WTC11 (cell line): ENCODE measurements at regions not wholly inside any gene's neighbourhood (a gene's known extent, or its start where the extent isn't known, plus 50 kb on each side); places are given as distances from the start of the nearest gene placed in this dataset.
"Not testable (repeated sequence)": the region's sequence is repeated elsewhere in the genome, so short reads cannot be mapped to it uniquely, and the experiment has no call there.

ENCODE experiments used
- ATF1 ChIP-seq: sonication (generic); formaldehyde crosslinking; IDR thresholded peaks from 2 replicates; pipeline ENCODE4 v1.8.1; 2023; ENCODE audit warnings: mild to moderate bottlenecking, moderate library complexity, missing genetic modification reagents
- E2F1 ChIP-seq: sonication (generic); formaldehyde crosslinking; IDR thresholded peaks from 2 replicates; pipeline ENCODE4 v1.8.0; 2022; ENCODE audit warnings: mild to moderate bottlenecking, missing genetic modification reagents
- FOXK1 ChIP-seq: sonication (generic); formaldehyde crosslinking; IDR thresholded peaks from 2 replicates; pipeline ENCODE4 v1.8.0; 2022; ENCODE audit warnings: mild to moderate bottlenecking, moderate library complexity, missing genetic modification reagents
- JUN ChIP-seq: sonication (generic); formaldehyde crosslinking; IDR thresholded peaks from 2 replicates; pipeline ENCODE4 v1.8.0; 2023; ENCODE audit warnings: mild to moderate bottlenecking, missing genetic modification reagents
- MXD4 ChIP-seq: fragments of 250-450 bp; sonication (Bioruptor Pico); IDR thresholded peaks from 2 replicates; pipeline ENCODE4 v1.8.0; 2021; ENCODE audit warnings: mild to moderate bottlenecking, moderate library complexity, borderline replicate concordance
- SMAD3 ChIP-seq: sonication (generic); formaldehyde crosslinking; IDR thresholded peaks from 2 replicates; pipeline ENCODE4 v1.8.0; 2022; ENCODE audit warnings: missing genetic modification reagents, mild to moderate bottlenecking, borderline replicate concordance
- SP1 ChIP-seq: sonication (generic); formaldehyde crosslinking; conservative IDR thresholded peaks from 2 replicates; pipeline ENCODE4 v1.8.1; 2022; ENCODE audit warnings: missing genetic modification reagents
- TEAD4 ChIP-seq: sonication (generic); formaldehyde crosslinking; IDR thresholded peaks from 2 replicates; pipeline ENCODE4 v1.8.0; 2022; ENCODE audit warnings: mild to moderate bottlenecking, missing genetic modification reagents
- USF2 ChIP-seq: sonication (generic); formaldehyde crosslinking; IDR thresholded peaks from 2 replicates; pipeline ENCODE4 v1.8.1; 2023; ENCODE audit warnings: mild to moderate bottlenecking, missing genetic modification reagents, moderate library complexity
- TF ChIP-seq, protein P1 (sequence below): fragments of 200-600 bp; IDR thresholded peaks from 2 replicates; pipeline ENCODE4 v1.8.0; 2022; ENCODE audit warnings: antibody characterized with exemption
- TF ChIP-seq, protein P2 (sequence below): sonication (generic); formaldehyde crosslinking; IDR thresholded peaks from 2 replicates; pipeline ENCODE4 v1.8.0; 2022; ENCODE audit warnings: missing genetic modification reagents
- TF ChIP-seq, protein P3 (sequence below): sonication (generic); formaldehyde crosslinking; IDR thresholded peaks from 2 replicates; pipeline ENCODE4 v1.8.1; 2022; ENCODE audit warnings: low read depth, missing genetic modification reagents, borderline replicate concordance
- TF ChIP-seq, protein P4 (sequence below): sonication (generic); formaldehyde crosslinking; IDR thresholded peaks from 2 replicates; pipeline ENCODE4 v1.8.0; 2022; ENCODE audit warnings: mild to moderate bottlenecking, missing genetic modification reagents
- TF ChIP-seq, protein P5 (sequence below): sonication (generic); formaldehyde crosslinking; IDR thresholded peaks from 2 replicates; pipeline ENCODE4 v1.8.1; 2023; ENCODE audit warnings: mild to moderate bottlenecking, moderate library complexity, missing genetic modification reagents

GRCh38 chr9:75459311-75459710 is 371.0 kb downstream of the OSTF1 start:
- TF ChIP-seq SP1 (CRISPR knock-in tag); TEAD4; USF2 (CRISPR knock-in tag); E2F1 (CRISPR knock-in tag); MXD4 (CRISPR knock-in tag); FOXK1 (CRISPR knock-in tag); JUN (CRISPR knock-in tag); SMAD3 (CRISPR knock-in tag); ATF1 (CRISPR knock-in tag): not testable (repeated sequence)
- TF ChIP-seq, protein P1, sequence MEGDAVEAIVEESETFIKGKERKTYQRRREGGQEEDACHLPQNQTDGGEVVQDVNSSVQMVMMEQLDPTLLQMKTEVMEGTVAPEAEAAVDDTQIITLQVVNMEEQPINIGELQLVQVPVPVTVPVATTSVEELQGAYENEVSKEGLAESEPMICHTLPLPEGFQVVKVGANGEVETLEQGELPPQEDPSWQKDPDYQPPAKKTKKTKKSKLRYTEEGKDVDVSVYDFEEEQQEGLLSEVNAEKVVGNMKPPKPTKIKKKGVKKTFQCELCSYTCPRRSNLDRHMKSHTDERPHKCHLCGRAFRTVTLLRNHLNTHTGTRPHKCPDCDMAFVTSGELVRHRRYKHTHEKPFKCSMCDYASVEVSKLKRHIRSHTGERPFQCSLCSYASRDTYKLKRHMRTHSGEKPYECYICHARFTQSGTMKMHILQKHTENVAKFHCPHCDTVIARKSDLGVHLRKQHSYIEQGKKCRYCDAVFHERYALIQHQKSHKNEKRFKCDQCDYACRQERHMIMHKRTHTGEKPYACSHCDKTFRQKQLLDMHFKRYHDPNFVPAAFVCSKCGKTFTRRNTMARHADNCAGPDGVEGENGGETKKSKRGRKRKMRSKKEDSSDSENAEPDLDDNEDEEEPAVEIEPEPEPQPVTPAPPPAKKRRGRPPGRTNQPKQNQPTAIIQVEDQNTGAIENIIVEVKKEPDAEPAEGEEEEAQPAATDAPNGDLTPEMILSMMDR: not testable (repeated sequence)
- TF ChIP-seq, protein P2, sequence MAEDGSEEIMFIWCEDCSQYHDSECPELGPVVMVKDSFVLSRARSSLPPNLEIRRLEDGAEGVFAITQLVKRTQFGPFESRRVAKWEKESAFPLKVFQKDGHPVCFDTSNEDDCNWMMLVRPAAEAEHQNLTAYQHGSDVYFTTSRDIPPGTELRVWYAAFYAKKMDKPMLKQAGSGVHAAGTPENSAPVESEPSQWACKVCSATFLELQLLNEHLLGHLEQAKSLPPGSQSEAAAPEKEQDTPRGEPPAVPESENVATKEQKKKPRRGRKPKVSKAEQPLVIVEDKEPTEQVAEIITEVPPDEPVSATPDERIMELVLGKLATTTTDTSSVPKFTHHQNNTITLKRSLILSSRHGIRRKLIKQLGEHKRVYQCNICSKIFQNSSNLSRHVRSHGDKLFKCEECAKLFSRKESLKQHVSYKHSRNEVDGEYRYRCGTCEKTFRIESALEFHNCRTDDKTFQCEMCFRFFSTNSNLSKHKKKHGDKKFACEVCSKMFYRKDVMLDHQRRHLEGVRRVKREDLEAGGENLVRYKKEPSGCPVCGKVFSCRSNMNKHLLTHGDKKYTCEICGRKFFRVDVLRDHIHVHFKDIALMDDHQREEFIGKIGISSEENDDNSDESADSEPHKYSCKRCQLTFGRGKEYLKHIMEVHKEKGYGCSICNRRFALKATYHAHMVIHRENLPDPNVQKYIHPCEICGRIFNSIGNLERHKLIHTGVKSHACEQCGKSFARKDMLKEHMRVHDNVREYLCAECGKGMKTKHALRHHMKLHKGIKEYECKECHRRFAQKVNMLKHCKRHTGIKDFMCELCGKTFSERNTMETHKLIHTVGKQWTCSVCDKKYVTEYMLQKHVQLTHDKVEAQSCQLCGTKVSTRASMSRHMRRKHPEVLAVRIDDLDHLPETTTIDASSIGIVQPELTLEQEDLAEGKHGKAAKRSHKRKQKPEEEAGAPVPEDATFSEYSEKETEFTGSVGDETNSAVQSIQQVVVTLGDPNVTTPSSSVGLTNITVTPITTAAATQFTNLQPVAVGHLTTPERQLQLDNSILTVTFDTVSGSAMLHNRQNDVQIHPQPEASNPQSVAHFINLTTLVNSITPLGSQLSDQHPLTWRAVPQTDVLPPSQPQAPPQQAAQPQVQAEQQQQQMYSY (CRISPR knock-in tag): not testable (repeated sequence)
- TF ChIP-seq, protein P3, sequence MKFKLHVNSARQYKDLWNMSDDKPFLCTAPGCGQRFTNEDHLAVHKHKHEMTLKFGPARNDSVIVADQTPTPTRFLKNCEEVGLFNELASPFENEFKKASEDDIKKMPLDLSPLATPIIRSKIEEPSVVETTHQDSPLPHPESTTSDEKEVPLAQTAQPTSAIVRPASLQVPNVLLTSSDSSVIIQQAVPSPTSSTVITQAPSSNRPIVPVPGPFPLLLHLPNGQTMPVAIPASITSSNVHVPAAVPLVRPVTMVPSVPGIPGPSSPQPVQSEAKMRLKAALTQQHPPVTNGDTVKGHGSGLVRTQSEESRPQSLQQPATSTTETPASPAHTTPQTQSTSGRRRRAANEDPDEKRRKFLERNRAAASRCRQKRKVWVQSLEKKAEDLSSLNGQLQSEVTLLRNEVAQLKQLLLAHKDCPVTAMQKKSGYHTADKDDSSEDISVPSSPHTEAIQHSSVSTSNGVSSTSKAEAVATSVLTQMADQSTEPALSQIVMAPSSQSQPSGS (CRISPR knock-in tag): not testable (repeated sequence)
- TF ChIP-seq, protein P4, sequence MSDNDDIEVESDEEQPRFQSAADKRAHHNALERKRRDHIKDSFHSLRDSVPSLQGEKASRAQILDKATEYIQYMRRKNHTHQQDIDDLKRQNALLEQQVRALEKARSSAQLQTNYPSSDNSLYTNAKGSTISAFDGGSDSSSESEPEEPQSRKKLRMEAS (CRISPR knock-in tag): not testable (repeated sequence)
- TF ChIP-seq, protein P5, sequence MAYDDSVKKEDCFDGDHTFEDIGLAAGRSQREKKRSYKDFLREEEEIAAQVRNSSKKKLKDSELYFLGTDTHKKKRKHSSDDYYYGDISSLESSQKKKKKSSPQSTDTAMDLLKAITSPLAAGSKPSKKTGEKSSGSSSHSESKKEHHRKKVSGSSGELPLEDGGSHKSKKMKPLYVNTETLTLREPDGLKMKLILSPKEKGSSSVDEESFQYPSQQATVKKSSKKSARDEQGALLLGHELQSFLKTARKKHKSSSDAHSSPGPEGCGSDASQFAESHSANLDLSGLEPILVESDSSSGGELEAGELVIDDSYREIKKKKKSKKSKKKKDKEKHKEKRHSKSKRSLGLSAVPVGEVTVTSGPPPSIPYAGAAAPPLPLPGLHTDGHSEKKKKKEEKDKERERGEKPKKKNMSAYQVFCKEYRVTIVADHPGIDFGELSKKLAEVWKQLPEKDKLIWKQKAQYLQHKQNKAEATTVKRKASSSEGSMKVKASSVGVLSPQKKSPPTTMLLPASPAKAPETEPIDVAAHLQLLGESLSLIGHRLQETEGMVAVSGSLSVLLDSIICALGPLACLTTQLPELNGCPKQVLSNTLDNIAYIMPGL (CRISPR knock-in tag): not testable (repeated sequence)
